ENCODE measurements at regions not wholly inside any gene's neighbourhood (a gene's known extent, or its start where the extent isn't known, plus 50 kb on each side); places are given as distances from the start of the nearest gene placed in this dataset.

DNA sequence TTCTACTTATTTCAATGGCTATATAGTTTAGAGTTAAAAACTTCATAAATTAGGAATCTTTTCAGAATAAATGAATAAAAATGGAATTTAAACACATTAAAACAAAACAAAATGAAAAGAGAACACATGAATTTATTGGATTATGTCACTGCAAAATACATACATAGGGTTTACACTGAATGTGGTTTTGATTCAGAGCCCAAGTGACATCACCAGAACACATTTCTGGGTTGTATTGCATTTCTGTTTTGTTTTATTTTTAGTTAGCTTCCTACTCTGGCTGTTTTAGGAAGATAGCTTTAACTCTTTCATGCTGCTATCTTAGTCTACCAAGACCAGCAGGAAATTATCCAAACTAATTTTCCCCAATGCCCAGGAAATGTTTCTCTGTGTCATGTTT, 1935.0 kb downstream of the EFNA5 start:
- TF ChIP-seq, protein P1, sequence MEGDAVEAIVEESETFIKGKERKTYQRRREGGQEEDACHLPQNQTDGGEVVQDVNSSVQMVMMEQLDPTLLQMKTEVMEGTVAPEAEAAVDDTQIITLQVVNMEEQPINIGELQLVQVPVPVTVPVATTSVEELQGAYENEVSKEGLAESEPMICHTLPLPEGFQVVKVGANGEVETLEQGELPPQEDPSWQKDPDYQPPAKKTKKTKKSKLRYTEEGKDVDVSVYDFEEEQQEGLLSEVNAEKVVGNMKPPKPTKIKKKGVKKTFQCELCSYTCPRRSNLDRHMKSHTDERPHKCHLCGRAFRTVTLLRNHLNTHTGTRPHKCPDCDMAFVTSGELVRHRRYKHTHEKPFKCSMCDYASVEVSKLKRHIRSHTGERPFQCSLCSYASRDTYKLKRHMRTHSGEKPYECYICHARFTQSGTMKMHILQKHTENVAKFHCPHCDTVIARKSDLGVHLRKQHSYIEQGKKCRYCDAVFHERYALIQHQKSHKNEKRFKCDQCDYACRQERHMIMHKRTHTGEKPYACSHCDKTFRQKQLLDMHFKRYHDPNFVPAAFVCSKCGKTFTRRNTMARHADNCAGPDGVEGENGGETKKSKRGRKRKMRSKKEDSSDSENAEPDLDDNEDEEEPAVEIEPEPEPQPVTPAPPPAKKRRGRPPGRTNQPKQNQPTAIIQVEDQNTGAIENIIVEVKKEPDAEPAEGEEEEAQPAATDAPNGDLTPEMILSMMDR (IDR thresholded peaks at IDR 0.05 in 4 of 5, conservative IDR thresholded peaks at IDR 0.05 in 1 of 5): no peak
- TF ChIP-seq POLR2A (IDR thresholded peaks at IDR 0.05): no peak
